ENCODE measurements at regions not wholly inside any gene's neighbourhood (a gene's known extent, or its start where the extent isn't known, plus 50 kb on each side); places are given as distances from the start of the nearest gene placed in this dataset.

DNA sequence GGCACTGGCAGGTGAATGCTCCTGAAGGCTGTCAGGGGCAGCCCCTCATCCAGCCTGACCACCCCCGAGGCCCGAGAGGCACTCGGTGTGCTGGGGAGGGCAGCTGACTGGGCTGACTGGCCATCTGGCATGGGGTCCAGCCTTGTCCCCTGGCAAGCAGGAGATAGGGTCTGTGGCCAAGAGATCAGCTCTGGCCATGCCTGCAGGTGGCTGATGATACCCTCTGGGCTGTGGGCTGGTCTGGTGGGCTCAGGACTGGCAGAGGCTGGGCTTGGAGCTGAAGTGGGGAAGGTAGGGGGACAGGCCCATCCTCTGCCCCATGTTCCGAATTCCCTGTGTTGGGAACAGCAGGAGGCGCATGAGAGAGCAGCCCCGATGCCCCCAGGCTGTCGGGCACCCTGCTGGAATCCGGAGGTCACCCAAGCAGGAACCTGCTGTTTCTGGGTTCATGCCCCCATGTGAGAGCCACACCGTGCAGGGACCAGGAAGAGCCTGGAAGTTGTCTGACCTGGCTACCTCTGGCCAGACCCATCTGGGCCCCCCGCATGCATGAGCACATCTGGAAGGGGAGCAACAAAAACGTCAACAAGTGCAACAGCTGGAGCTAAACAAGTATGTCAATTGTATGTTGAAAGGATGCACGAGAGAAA lies 527.0 kb downstream of the TBC1D22A start:
- TF ChIP-seq, protein P1, sequence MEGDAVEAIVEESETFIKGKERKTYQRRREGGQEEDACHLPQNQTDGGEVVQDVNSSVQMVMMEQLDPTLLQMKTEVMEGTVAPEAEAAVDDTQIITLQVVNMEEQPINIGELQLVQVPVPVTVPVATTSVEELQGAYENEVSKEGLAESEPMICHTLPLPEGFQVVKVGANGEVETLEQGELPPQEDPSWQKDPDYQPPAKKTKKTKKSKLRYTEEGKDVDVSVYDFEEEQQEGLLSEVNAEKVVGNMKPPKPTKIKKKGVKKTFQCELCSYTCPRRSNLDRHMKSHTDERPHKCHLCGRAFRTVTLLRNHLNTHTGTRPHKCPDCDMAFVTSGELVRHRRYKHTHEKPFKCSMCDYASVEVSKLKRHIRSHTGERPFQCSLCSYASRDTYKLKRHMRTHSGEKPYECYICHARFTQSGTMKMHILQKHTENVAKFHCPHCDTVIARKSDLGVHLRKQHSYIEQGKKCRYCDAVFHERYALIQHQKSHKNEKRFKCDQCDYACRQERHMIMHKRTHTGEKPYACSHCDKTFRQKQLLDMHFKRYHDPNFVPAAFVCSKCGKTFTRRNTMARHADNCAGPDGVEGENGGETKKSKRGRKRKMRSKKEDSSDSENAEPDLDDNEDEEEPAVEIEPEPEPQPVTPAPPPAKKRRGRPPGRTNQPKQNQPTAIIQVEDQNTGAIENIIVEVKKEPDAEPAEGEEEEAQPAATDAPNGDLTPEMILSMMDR (IDR thresholded peaks at IDR 0.05; ENCODE audit: low read depth, low read length, missing control alignments) = no peak
- no peak for DNase-seq (ENCODE audit: low read depth)
- H3K4me3 ChIP-seq (ENCODE audit: low read depth, low read length) = no peak overlapping the region

DNA sequence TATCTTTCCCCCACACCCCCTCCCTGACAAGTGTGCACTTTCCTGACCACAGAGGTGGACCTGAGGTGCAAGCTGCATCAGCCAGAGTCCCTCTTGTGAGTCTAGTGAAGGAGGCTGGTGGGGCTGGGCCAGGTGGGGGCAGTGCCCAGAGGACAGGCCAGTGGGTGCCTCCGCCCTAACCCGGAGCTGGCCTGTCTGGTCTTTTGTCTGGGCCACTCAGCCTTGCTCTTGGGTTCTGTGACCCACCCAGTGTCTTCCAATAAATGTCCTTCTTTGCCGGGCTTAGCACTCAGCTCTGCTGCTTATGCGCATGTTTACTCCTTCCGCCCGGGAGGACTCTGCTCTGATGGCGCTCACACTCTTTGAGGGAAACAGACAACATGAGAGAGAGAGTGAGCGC lies 526.2 kb downstream of the TBC1D22A start:
- H3K4me3 ChIP-seq (ENCODE audit: low read depth, low read length) = no peak overlapping the region
- no peak for DNase-seq (ENCODE audit: low read depth)
- TF ChIP-seq, protein P1 (IDR thresholded peaks at IDR 0.05; ENCODE audit: low read depth, low read length, missing control alignments) = no peak

DNA sequence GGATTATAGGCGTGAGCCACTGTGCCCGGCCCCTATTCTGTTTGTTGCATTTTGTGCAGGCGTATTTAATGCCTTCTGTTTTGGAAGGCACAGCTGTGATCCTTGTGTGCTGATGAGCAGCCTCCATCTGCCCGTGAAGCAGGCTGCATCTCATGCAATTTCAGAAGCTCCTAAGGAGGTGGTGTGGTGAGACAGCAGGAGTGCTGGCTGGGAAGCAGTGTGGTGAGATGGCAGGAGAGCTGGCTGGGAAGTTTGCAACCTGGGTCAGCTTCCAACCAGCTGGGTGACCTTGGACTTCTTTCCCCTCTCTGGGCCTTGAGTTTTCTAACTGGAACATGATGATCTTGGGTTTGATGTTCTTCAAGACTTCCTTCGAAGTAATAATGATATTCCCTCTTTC lies 525.1 kb downstream of the TBC1D22A start:
- H3K4me3 ChIP-seq (ENCODE audit: low read depth, low read length) = no peak overlapping the region
- DNase-seq (ENCODE audit: low read depth) = no peak
- TF ChIP-seq, protein P1 (IDR thresholded peaks at IDR 0.05; ENCODE audit: low read depth, low read length, missing control alignments) = no peak

DNA sequence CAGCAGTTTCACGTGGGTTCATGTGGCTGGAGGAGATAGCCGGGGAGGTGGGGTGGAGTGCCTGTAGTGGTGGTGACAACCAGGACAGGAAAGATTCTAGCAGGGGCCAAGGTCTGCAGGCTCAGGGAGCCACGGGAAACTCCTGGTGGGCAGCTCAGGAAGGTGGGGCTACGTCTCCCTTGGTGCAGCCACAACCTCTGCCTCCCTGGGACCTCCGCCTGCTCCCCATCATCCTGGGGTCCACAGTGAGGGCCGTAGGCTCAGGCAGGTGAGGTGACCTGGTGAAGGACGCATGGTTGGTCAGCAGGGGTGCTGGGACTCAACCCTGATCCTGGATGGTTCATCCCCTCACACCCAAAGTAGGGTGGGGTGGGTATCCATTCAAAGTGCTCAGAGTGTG lies 524.1 kb downstream of the TBC1D22A start:
- no peak for DNase-seq (ENCODE audit: low read depth)
- TF ChIP-seq, protein P1 (IDR thresholded peaks at IDR 0.05; ENCODE audit: low read depth, low read length, missing control alignments) = no peak
- no peak overlapping the region for H3K4me3 ChIP-seq (ENCODE audit: low read depth, low read length)

DNA sequence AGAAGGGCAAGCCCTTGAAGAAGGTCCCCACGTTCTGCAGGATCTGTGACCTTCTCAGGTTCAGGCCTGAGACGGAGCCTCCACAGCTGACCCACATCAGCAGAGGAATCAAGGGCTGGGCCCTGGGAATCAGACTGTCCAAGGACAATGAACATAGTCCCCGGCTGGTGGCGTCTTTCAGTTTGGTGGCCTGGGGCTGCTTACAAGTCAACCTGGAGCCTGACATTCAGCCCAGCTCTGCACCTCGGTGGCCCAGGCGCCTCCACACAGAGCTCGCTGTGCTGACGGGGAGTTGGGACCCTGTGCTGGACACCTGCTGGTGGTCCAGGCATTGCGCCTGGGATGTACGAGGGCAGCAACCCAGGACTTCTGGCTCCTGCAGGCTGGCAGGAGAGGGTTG lies 523.5 kb downstream of the TBC1D22A start:
- H3K4me3 ChIP-seq (ENCODE audit: low read depth, low read length) = no peak overlapping the region
- TF ChIP-seq, protein P1 (IDR thresholded peaks at IDR 0.05; ENCODE audit: low read depth, low read length, missing control alignments) = no peak
- DNase-seq (ENCODE audit: low read depth) = no peak

DNA sequence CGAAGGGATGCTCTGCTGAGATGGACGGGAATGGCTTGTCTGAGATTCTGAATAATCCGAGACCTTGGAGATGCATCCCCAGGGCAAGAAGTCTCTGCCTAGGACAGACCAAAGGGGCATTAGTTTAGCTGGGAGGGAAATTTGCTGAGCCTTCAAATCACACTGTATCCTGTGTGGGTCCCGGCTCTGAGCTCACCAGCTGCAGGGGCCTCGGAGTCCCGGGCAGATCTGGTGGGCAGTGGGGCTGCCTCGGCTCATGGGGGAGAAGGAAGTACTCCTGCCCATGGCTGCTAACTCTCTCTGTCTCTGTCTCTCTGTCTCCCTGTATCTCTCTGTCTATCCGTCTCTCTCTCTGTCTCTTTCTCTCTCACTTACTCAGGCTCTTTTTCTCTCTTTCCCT lies 522.4 kb downstream of the TBC1D22A start:
- TF ChIP-seq, protein P1 (IDR thresholded peaks at IDR 0.05; ENCODE audit: low read depth, low read length, missing control alignments) = no peak
- no peak for DNase-seq (ENCODE audit: low read depth)
- H3K4me3 ChIP-seq (ENCODE audit: low read depth, low read length) = no peak overlapping the region

DNA sequence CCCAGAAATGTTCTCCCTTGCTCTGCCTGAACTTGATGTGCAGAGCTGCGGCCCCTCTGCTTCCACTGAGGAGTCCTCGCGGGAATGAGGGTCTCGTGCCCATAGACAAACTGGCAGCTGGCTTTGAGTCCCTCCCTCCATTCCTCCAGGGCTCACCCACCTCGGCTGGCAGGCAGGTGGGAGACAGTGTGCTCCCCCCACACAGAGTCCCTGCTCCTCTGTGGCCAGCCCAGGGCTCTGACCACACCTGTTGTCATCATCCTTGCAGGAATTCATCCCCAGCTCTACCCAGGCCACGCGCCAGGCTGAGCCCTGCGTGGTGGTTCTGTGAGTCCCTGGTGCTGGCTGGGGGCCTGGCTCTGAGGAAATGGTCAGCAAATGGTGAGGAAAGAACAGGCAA lies 521.9 kb downstream of the TBC1D22A start:
- H3K4me3 ChIP-seq (ENCODE audit: low read depth, low read length) = no peak overlapping the region
- DNase-seq (ENCODE audit: low read depth) = no peak
- TF ChIP-seq, protein P1 (IDR thresholded peaks at IDR 0.05; ENCODE audit: low read depth, low read length, missing control alignments) = no peak
